Erythroblast (primary cell): ENCODE measurements at regions not wholly inside any gene's neighbourhood (a gene's known extent, or its start where the extent isn't known, plus 50 kb on each side); places are given as distances from the start of the nearest gene placed in this dataset.

ENCODE experiments used
- GATA1 ChIP-seq: IDR thresholded peaks from 2 replicates; pipeline ENCODE4 v1.6.1; 2011; ENCODE audit warnings: low read depth, mild to moderate bottlenecking, control low read depth, low read length, moderate library complexity
- POLR2A ChIP-seq: IDR thresholded peaks from 2 replicates; pipeline ENCODE4 v1.6.1; 2011; ENCODE audit warnings: mild to moderate bottlenecking, low read length

DNA sequence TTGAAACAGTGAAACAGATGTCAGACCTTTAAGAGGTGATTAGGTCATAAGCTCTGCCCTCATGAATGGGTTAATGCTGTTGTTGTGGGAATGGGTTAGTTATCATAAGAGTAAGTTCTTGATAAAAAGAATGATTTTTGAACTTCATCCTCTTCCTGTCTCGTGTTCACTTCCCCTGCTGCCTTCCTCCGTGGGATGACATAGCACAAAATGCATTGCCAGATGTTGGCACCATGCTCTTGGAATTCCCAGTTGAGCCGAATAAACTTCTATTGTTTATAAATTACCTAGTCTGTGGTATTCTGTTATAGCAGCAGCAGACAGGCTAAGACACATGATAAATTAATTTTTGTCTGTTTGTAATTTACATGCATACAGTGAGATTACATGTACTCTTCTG, 112.0 kb upstream of the LRRC7 start:
- TF ChIP-seq POLR2A (no peak), GATA1 (no peak)
